GM23248 (cell line): ENCODE measurements at regions not wholly inside any gene's neighbourhood (a gene's known extent, or its start where the extent isn't known, plus 50 kb on each side); places are given as distances from the start of the nearest gene placed in this dataset.

ENCODE experiments used
- DNase-seq: peaks from one replicate; pipeline ENCODE4 v3.0.0-alpha.2; 2015
- H2AFZ ChIP-seq: fragments of 200-600 bp; sonication (generic); 2 replicates; pipeline ENCODE4 v1.6.1; 2016; ENCODE audit warnings: antibody characterized with exemption
- H3F3A ChIP-seq: fragments of 200-600 bp; sonication (generic); 2 replicates; pipeline ENCODE4 v1.6.1; 2016; ENCODE audit warnings: mild to moderate bottlenecking, antibody characterized with exemption, mixed run types; ENCODE audit not compliant: insufficient read depth
- H3K27ac ChIP-seq: fragments of 200-600 bp; sonication (generic); 2 replicates; pipeline ENCODE4 v1.5.1; 2016; ENCODE audit warnings: mild to moderate bottlenecking
- H3K27me3 ChIP-seq: fragments of 200-600 bp; sonication (generic); replicated peaks from 2 replicates; pipeline ENCODE4 v1.6.1; 2016; ENCODE audit warnings: mild to moderate bottlenecking; ENCODE audit not compliant: insufficient read depth
- H3K36me3 ChIP-seq: fragments of 200-600 bp; sonication (generic); 2 replicates; pipeline ENCODE4 v1.6.1; 2016; ENCODE audit warnings: low read depth, mild to moderate bottlenecking
- H3K4me1 ChIP-seq: fragments of 200-600 bp; sonication (generic); 2 replicates; pipeline ENCODE4 v1.6.1; 2016; ENCODE audit warnings: mild to moderate bottlenecking; ENCODE audit not compliant: insufficient read depth
- H3K4me2 ChIP-seq: fragments of 200-600 bp; sonication (generic); one replicate; pipeline ENCODE4 v1.6.1; 2016; ENCODE audit warnings: mild to moderate bottlenecking; ENCODE audit not compliant: unreplicated experiment
- H3K4me3 ChIP-seq: fragments of 200-600 bp; sonication (generic); 2 replicates; pipeline ENCODE4 v1.5.1; 2016; ENCODE audit warnings: mild to moderate bottlenecking
- H3K79me2 ChIP-seq: fragments of 200-600 bp; sonication (generic); 2 replicates; pipeline ENCODE4 v1.6.1; 2016; ENCODE audit warnings: mild to moderate bottlenecking; ENCODE audit not compliant: insufficient read depth
- H3K9ac ChIP-seq: fragments of 200-600 bp; sonication (generic); 2 replicates; pipeline ENCODE4 v1.6.1; 2016; ENCODE audit warnings: mild to moderate bottlenecking
- H3K9me2 ChIP-seq: fragments of 200-600 bp; sonication (generic); 2 replicates; pipeline ENCODE4 v1.6.1; 2016; ENCODE audit warnings: mixed run types, mild to moderate bottlenecking, moderate library complexity; ENCODE audit not compliant: insufficient read depth
- H3K9me3 ChIP-seq: fragments of 200-600 bp; sonication (generic); one replicate; pipeline ENCODE4 v1.6.1; 2017; ENCODE audit warnings: low read depth
- H4K20me1 ChIP-seq: fragments of 200-600 bp; sonication (generic); 2 replicates; pipeline ENCODE4 v1.6.0; 2016; ENCODE audit not compliant: insufficient read depth
- EZH2 ChIP-seq: fragments of 200-600 bp; sonication (generic); IDR thresholded peaks from 2 replicates; pipeline ENCODE4 v1.6.1; 2018; ENCODE audit warnings: antibody characterized with exemption, mild to moderate bottlenecking; ENCODE audit not compliant: insufficient read depth, poor library complexity, severe bottlenecking
- EZH2phosphoT487 ChIP-seq: fragments of 200-600 bp; sonication (generic); IDR thresholded peaks from 2 replicates; pipeline ENCODE4 v1.6.1; 2018; ENCODE audit warnings: antibody characterized with exemption, moderate library complexity, mild to moderate bottlenecking, low read depth; ENCODE audit not compliant: insufficient read depth
- WGBS, 2 experiments: methylation state at CpG; one replicate each; pipeline ENCODE4 v1.1.6; 2015 to 2017; ENCODE audit warnings: low lambda C conversion rate in 2 of 2, low coverage in 1 of 2; ENCODE audit errors: missing lambda C conversion rate in 2 of 2; 5-methylcytosine and 5-hydroxymethylcytosine counted together
- in situ Hi-C: fragments of 300-500 bp; cut with MboI; formaldehyde crosslinking; loops from 2 replicates; pipeline ENCODE4 v1.15.0; 2020

GRCh38 chr16:48911700-48912099, 301.7 kb upstream of the N4BP1 start:
- Histone ChIP-seq H3K27me3 (no peaks in the 10 kb centered on the region), H3K36me3 (no peaks in the 10 kb centered on the region), H3F3A (no peaks in the 10 kb centered on the region), H3K4me1 (no peaks in the 10 kb centered on the region), H3K9me2 (no peaks in the 10 kb centered on the region), H3K4me2 (no peak overlapping the region), H3K27ac (no peak overlapping the region), H3K4me3 (no peak overlapping the region), H3K9me3 (no peaks in the 10 kb centered on the region), H4K20me1 (no peaks in the 10 kb centered on the region), H3K9ac (no peak overlapping the region), H3K79me2 (no peaks in the 10 kb centered on the region), H2AFZ (no peak overlapping the region)
- in situ Hi-C loops: no loop called here
- DNase-seq: peak; percentile 24
- WGBS, 2 experiments: 10 to 12% methylated on average over 5 of the region's 5 CpGs
- TF ChIP-seq EZH2phosphoT487 (no peak), EZH2 (no peak)

GRCh38 chr16:48910214-48910613, 300.2 kb upstream of the N4BP1 start:
- Histone ChIP-seq H3K9ac (no peak overlapping the region), H3K9me2 (no peaks in the 10 kb centered on the region), H3K4me1 (no peaks in the 10 kb centered on the region), H3K27me3 (no peaks in the 10 kb centered on the region), H3K9me3 (no peaks in the 10 kb centered on the region), H4K20me1 (no peaks in the 10 kb centered on the region), H3K79me2 (no peaks in the 10 kb centered on the region), H3K4me3 (no peak overlapping the region), H3F3A (no peaks in the 10 kb centered on the region), H2AFZ (no peak overlapping the region), H3K4me2 (no peak overlapping the region), H3K36me3 (no peaks in the 10 kb centered on the region), H3K27ac (no peak overlapping the region)
- in situ Hi-C loops: no loop called here
- 5 to 17% methylated on average over 3 of the region's 3 CpGs for WGBS, 2 experiments
- TF ChIP-seq EZH2: no peak
- no peak for TF ChIP-seq EZH2phosphoT487
- no peak for DNase-seq

GRCh38 chr16:48909231-48909630, 299.3 kb upstream of the N4BP1 start:
- H2AFZ ChIP-seq: no peak overlapping the region
- DNase-seq: no peak
- H3K4me1 ChIP-seq: no peaks in the 10 kb centered on the region
- 19 to 21% methylated on average over 5 of the region's 5 CpGs for WGBS, 2 experiments
- H3K79me2 ChIP-seq: no peaks in the 10 kb centered on the region
- no peaks in the 10 kb centered on the region for H3K27me3 ChIP-seq
- H3K4me2 ChIP-seq: no peak overlapping the region
- no peak for TF ChIP-seq EZH2phosphoT487
- TF ChIP-seq EZH2: no peak
- H3K9me2 ChIP-seq: no peaks in the 10 kb centered on the region
- no peak overlapping the region for H3K4me3 ChIP-seq
- H4K20me1 ChIP-seq: no peaks in the 10 kb centered on the region
- no peaks in the 10 kb centered on the region for H3K9me3 ChIP-seq
- H3F3A ChIP-seq: no peaks in the 10 kb centered on the region
- in situ Hi-C loops: no loop called here
- H3K27ac ChIP-seq: no peak overlapping the region
- no peaks in the 10 kb centered on the region for H3K36me3 ChIP-seq
- H3K9ac ChIP-seq: no peak overlapping the region

- no peak for TF ChIP-seq EZH2phosphoT487
- no peak for TF ChIP-seq EZH2
- no peak for DNase-seq
- Histone ChIP-seq H4K20me1 (no peaks in the 10 kb centered on the region), H3K9me3 (no peaks in the 10 kb centered on the region), H3K4me3 (no peak overlapping the region), H3F3A (no peaks in the 10 kb centered on the region), H3K9me2 (no peaks in the 10 kb centered on the region), H2AFZ (no peak overlapping the region), H3K27me3 (no peaks in the 10 kb centered on the region), H3K4me2 (no peak overlapping the region), H3K27ac (no peak overlapping the region), H3K9ac (no peak overlapping the region), H3K36me3 (no peaks in the 10 kb centered on the region), H3K4me1 (no peaks in the 10 kb centered on the region), H3K79me2 (no peaks in the 10 kb centered on the region)
- WGBS, 2 experiments: 54 to 56% methylated on average over 10 of the region's 10 CpGs
- in situ Hi-C loops: no loop called here
Observed at GRCh38 chr16:48907906-48908634, 298.1 kb upstream of the N4BP1 start.
